Caco-2 (cell line): ENCODE measurements at regions not wholly inside any gene's neighbourhood (a gene's known extent, or its start where the extent isn't known, plus 50 kb on each side); places are given as distances from the start of the nearest gene placed in this dataset.

Source experiments
- BruUV-seq: library from RNA; stranded (reverse); fragments of 400-500 nt; replicated peaks from 2 replicates; lab custom pipeline; 2021; lab: Mats Ljungman, UMichigan
- CTCF ChIA-PET: fragments of 300-600 bp; sonication (Branson Sonifier 250); formaldehyde crosslinking; loops from one replicate; lab custom pipeline; 2022; ENCODE audit warnings: antibody characterized with exemption; lab: Charles Lee
- POLR2A ChIA-PET: fragments of 300-600 bp; sonication (Branson Sonifier 250); formaldehyde crosslinking; loops from one replicate; lab custom pipeline; 2022; ENCODE audit warnings: antibody characterized with exemption; lab: Charles Lee
- DNase-seq, 2 experiments: peaks; one replicate each; pipeline versions ENCODE4 v3.0.0 to v3.0.0-alpha.2; 2020 to 2022
- H3K27me3 ChIP-seq: replicated peaks from 2 replicates; pipeline ENCODE4 v1.6.0; 2011; ENCODE audit warnings: low read length; ENCODE audit not compliant: control insufficient read depth, insufficient read depth
- H3K36me3 ChIP-seq: 2 replicates; pipeline ENCODE4 v1.5.1; 2011; ENCODE audit warnings: low read length; ENCODE audit not compliant: control insufficient read depth, insufficient read depth
- H3K4me1 ChIP-seq: fragments of 250-450 bp; sonication (Bioruptor Pico); 2 replicates; pipeline ENCODE4 v1.5.1; 2020; ENCODE audit warnings: mild to moderate bottlenecking
- H3K4me3 ChIP-seq: 2 replicates; pipeline ENCODE4 v1.5.1; 2011; ENCODE audit warnings: low read depth, mild to moderate bottlenecking, control low read depth, low read length
- H3K9me3 ChIP-seq: fragments of 250-450 bp; sonication (Bioruptor Pico); 2 replicates; pipeline ENCODE4 v1.5.1; 2020; ENCODE audit warnings: mild to moderate bottlenecking, moderate library complexity
- H3K27ac Mint-ChIP-seq: one replicate; pipeline ENCODE4 v1.8.0; 2022; ENCODE audit warnings: mixed read lengths; ENCODE audit not compliant: unreplicated experiment
- H3K27me3 Mint-ChIP-seq: one replicate; pipeline ENCODE4 v1.8.0; 2022; ENCODE audit warnings: mixed read lengths; ENCODE audit not compliant: insufficient read depth, unreplicated experiment
- H3K36me3 Mint-ChIP-seq: one replicate; pipeline ENCODE4 v1.8.0; 2022; ENCODE audit warnings: mild to moderate bottlenecking, mixed read lengths; ENCODE audit not compliant: insufficient read depth, unreplicated experiment
- H3K4me1 Mint-ChIP-seq: one replicate; pipeline ENCODE4 v1.8.0; 2022; ENCODE audit warnings: low read depth, mixed read lengths; ENCODE audit not compliant: unreplicated experiment
- H3K4me3 Mint-ChIP-seq: one replicate; pipeline ENCODE4 v1.8.0; 2022; ENCODE audit warnings: mild to moderate bottlenecking, moderate library complexity, mixed read lengths; ENCODE audit not compliant: unreplicated experiment
- H3K9me3 Mint-ChIP-seq: one replicate; pipeline ENCODE4 v1.8.0; 2022; ENCODE audit warnings: mixed read lengths; ENCODE audit not compliant: unreplicated experiment
- intact Hi-C: fragments of 100-400 bp; cut with micrococcal nuclease; formaldehyde crosslinking; loops from one replicate; pipeline ENCODE4 v1.10.0; 2022; ENCODE audit not compliant: unreplicated experiment
- TF ChIP-seq, protein P1 (sequence below), 2 experiments: fragments of 200-600 bp in 1 of 2; IDR thresholded peaks; 1 replicate in 1 of 2; 2 replicates in 1 of 2; pipeline versions ENCODE4 v1.5.1 to v1.8.0; 2011 to 2022; ENCODE audit warnings: antibody characterized with exemption in 1 of 2, control low read depth in 1 of 2, inconsistent platforms in 1 of 2, low read depth in 1 of 2, low read length in 1 of 2, mild to moderate bottlenecking in 1 of 2, moderate library complexity in 1 of 2; ENCODE audit not compliant: insufficient read depth in 1 of 2, severe bottlenecking in 1 of 2, unreplicated experiment in 1 of 2

GRCh38 chr5:2895876-2896275 lies 144.4 kb upstream of the IRX2 start:
- CTCF ChIA-PET, result no interaction called here
- H3K27me3 ChIP-seq, result no peaks in the 10 kb centered on the region
- H3K27me3 Mint-ChIP-seq, result peaks cover 7% of the 10 kb centered on the region

GRCh38 chr5:2895196-2895595 lies 143.7 kb upstream of the IRX2 start:
- DNase-seq, result no peak
- CTCF ChIA-PET, result no interaction called here

More at GRCh38 chr5:2895876-2896275, 144.4 kb upstream of the IRX2 start:
- no peak for DNase-seq
- no peaks in the 10 kb centered on the region for H3K36me3 ChIP-seq
- H3K9me3 Mint-ChIP-seq, result no peaks in the 10 kb centered on the region
- H3K9me3 ChIP-seq, result no peaks in the 10 kb centered on the region
- no peaks in the 10 kb centered on the region for H3K4me1 Mint-ChIP-seq
- no TSS peak for BruUV-seq
- H3K27ac Mint-ChIP-seq, result no peak overlapping the region
- no peak overlapping the region for H3K4me3 ChIP-seq
- H3K4me1 ChIP-seq, result no peaks in the 10 kb centered on the region
- H3K36me3 Mint-ChIP-seq, result no peaks in the 10 kb centered on the region
- H3K4me3 Mint-ChIP-seq, result no peak overlapping the region
- POLR2A ChIA-PET, result no interaction called here
- TF ChIP-seq, protein P1, sequence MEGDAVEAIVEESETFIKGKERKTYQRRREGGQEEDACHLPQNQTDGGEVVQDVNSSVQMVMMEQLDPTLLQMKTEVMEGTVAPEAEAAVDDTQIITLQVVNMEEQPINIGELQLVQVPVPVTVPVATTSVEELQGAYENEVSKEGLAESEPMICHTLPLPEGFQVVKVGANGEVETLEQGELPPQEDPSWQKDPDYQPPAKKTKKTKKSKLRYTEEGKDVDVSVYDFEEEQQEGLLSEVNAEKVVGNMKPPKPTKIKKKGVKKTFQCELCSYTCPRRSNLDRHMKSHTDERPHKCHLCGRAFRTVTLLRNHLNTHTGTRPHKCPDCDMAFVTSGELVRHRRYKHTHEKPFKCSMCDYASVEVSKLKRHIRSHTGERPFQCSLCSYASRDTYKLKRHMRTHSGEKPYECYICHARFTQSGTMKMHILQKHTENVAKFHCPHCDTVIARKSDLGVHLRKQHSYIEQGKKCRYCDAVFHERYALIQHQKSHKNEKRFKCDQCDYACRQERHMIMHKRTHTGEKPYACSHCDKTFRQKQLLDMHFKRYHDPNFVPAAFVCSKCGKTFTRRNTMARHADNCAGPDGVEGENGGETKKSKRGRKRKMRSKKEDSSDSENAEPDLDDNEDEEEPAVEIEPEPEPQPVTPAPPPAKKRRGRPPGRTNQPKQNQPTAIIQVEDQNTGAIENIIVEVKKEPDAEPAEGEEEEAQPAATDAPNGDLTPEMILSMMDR (IDR thresholded peaks at IDR 0.05; ENCODE audit: insufficient read depth in 1 of 2, low read depth in 1 of 2, low read length in 1 of 2, severe bottlenecking in 1 of 2, unreplicated experiment in 1 of 2), result no peak
- intact Hi-C loops, result no loop called here

GRCh38 chr5:2894736-2895135 lies 143.3 kb upstream of the IRX2 start:
- Histone ChIP-seq H3K4me1 (no peaks in the 10 kb centered on the region), H3K9me3 (no peaks in the 10 kb centered on the region), H3K36me3 (no peaks in the 10 kb centered on the region), H3K27me3 (no peaks in the 10 kb centered on the region), H3K4me3 (no peak overlapping the region)
- no peak overlapping the region for H3K4me3 Mint-ChIP-seq
- no peaks in the 10 kb centered on the region for H3K36me3 Mint-ChIP-seq
- ChIA-PET POLR2A (no interaction called here), CTCF (no interaction called here)
- DNase-seq, result no peak
- H3K27me3 Mint-ChIP-seq, result peaks cover 7% of the 10 kb centered on the region
- H3K27ac Mint-ChIP-seq, result no peak overlapping the region
- TF ChIP-seq, protein P1 (IDR thresholded peaks at IDR 0.05; ENCODE audit: insufficient read depth in 1 of 2, low read depth in 1 of 2, low read length in 1 of 2, severe bottlenecking in 1 of 2, unreplicated experiment in 1 of 2), result no peak
- no peaks in the 10 kb centered on the region for H3K4me1 Mint-ChIP-seq
- H3K9me3 Mint-ChIP-seq, result no peaks in the 10 kb centered on the region
- intact Hi-C loops, result no loop called here
- no TSS peak for BruUV-seq

More at GRCh38 chr5:2895196-2895595, 143.7 kb upstream of the IRX2 start:
- Mint-ChIP-seq H3K4me3 (no peak overlapping the region), H3K27ac (no peak overlapping the region), H3K9me3 (no peaks in the 10 kb centered on the region), H3K4me1 (no peaks in the 10 kb centered on the region), H3K27me3 (peaks cover 7% of the 10 kb centered on the region), H3K36me3 (no peaks in the 10 kb centered on the region)
- Histone ChIP-seq H3K27me3 (no peaks in the 10 kb centered on the region), H3K4me3 (no peak overlapping the region), H3K4me1 (no peaks in the 10 kb centered on the region), H3K9me3 (no peaks in the 10 kb centered on the region), H3K36me3 (no peaks in the 10 kb centered on the region)
- POLR2A ChIA-PET, result no interaction called here
- BruUV-seq, result no TSS peak
- intact Hi-C loops, result no loop called here
- TF ChIP-seq, protein P1 (IDR thresholded peaks at IDR 0.05; ENCODE audit: insufficient read depth in 1 of 2, low read depth in 1 of 2, low read length in 1 of 2, severe bottlenecking in 1 of 2, unreplicated experiment in 1 of 2), result no peak
